ENCODE measurements at regions not wholly inside any gene's neighbourhood (a gene's known extent, or its start where the extent isn't known, plus 50 kb on each side); places are given as distances from the start of the nearest gene placed in this dataset.

GRCh38 chr11:109236188-109236587 lies 185.8 kb upstream of the C11orf87 start:
- no peaks in the 10 kb centered on the region for H3K36me3 ChIP-seq
- intact Hi-C loops (cut with DNase I): no loop called here
- TF ChIP-seq CTCF (IDR thresholded peaks at IDR 0.05): no peak
- DNase-seq (no peak), ATAC-seq (no peak)
- no peaks in the 10 kb centered on the region for H3K4me1 ChIP-seq
- no peaks in the 10 kb centered on the region for H3K27me3 ChIP-seq (ENCODE audit: low read depth)
- H3K4me3 ChIP-seq: no peak overlapping the region
- no peak overlapping the region for H3K27ac ChIP-seq
- no peaks in the 10 kb centered on the region for H3K9me3 ChIP-seq

- TF ChIP-seq CTCF (IDR thresholded peaks at IDR 0.05): no peak
- Histone ChIP-seq H3K4me3 (no peak overlapping the region), H3K27me3 (ENCODE audit: low read depth) (no peaks in the 10 kb centered on the region), H3K27ac (no peak overlapping the region), H3K4me1 (no peaks in the 10 kb centered on the region), H3K36me3 (no peaks in the 10 kb centered on the region), H3K9me3 (no peaks in the 10 kb centered on the region)
- no peak for DNase-seq
- ATAC-seq: no peak
- intact Hi-C loops (cut with DNase I): no loop called here
Measured at GRCh38 chr11:109236696-109237095, 185.3 kb upstream of the C11orf87 start.

- H3K9me3 ChIP-seq: no peaks in the 10 kb centered on the region
- no peak overlapping the region for H3K27ac ChIP-seq
- no peak for TF ChIP-seq CTCF (IDR thresholded peaks at IDR 0.05)
- DNase-seq (no peak), ATAC-seq (no peak)
- intact Hi-C loops (cut with DNase I): no loop called here
- H3K4me3 ChIP-seq: no peak overlapping the region
- H3K36me3 ChIP-seq: no peaks in the 10 kb centered on the region
- no peaks in the 10 kb centered on the region for H3K27me3 ChIP-seq (ENCODE audit: low read depth)
- H3K4me1 ChIP-seq: no peaks in the 10 kb centered on the region
Measured at GRCh38 chr11:109237636-109238035, 184.4 kb upstream of the C11orf87 start.

GRCh38 chr11:109241988-109242536 lies 179.9 kb upstream of the C11orf87 start:
- ATAC-seq (peak in 1 of 2 donors; percentile 51), DNase-seq (no peak)

GRCh38 chr11:109247071-109247470 lies 174.9 kb upstream of the C11orf87 start:
- no peak overlapping the region for H3K27ac ChIP-seq
- H3K4me3 ChIP-seq: no peak overlapping the region
- H3K36me3 ChIP-seq: no peaks in the 10 kb centered on the region
- TF ChIP-seq CTCF (IDR thresholded peaks at IDR 0.05): no peak
- no peaks in the 10 kb centered on the region for H3K9me3 ChIP-seq
- intact Hi-C loops (cut with DNase I): no loop called here
- no peaks in the 10 kb centered on the region for H3K4me1 ChIP-seq
- ATAC-seq: no peak
- no peak for DNase-seq
- no peaks in the 10 kb centered on the region for H3K27me3 ChIP-seq (ENCODE audit: low read depth)

More at GRCh38 chr11:109241988-109242536, 179.9 kb upstream of the C11orf87 start:
- Histone ChIP-seq H3K9me3 (no peaks in the 10 kb centered on the region), H3K36me3 (no peaks in the 10 kb centered on the region), H3K27ac (no peak overlapping the region), H3K4me1 (no peaks in the 10 kb centered on the region), H3K4me3 (no peak overlapping the region), H3K27me3 (ENCODE audit: low read depth) (no peaks in the 10 kb centered on the region)
- no peak for TF ChIP-seq CTCF (IDR thresholded peaks at IDR 0.05)
- intact Hi-C loops (cut with DNase I): no loop called here

- Histone ChIP-seq H3K9me3 (no peaks in the 10 kb centered on the region), H3K36me3 (no peaks in the 10 kb centered on the region), H3K27ac (no peak overlapping the region), H3K4me1 (no peaks in the 10 kb centered on the region), H3K27me3 (ENCODE audit: low read depth) (no peaks in the 10 kb centered on the region), H3K4me3 (no peak overlapping the region)
- TF ChIP-seq CTCF (IDR thresholded peaks at IDR 0.05): no peak
- ATAC-seq (no peak), DNase-seq (no peak)
- intact Hi-C loops (cut with DNase I): no loop called here
Measured at GRCh38 chr11:109249597-109249996, 172.4 kb upstream of the C11orf87 start.

All from lower lobe of right lung (tissue), 2 donors.